ENCODE measurements at regions not wholly inside any gene's neighbourhood (a gene's known extent, or its start where the extent isn't known, plus 50 kb on each side); places are given as distances from the start of the nearest gene placed in this dataset.
A peak's percentile ranks its signal among the peaks of the same experiment; 100 is the strongest.

DNA sequence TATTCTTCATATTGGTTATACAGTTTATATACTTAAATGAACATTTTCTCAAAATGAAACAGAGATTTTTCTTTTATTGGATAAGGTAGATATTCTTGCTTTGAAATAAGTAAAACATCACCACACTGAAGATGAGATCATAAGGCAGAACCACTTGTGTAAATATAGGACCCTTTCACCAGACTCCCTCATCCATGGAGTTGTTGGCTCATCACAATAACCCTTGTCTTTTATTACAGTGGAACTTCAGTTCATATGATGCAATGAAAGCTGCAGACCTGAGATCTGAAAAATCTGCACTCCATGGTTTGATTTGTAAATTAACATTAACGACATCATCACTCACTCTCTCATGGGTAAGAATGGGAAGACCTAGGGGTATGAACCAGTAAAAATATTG lies 51.9 kb upstream of the DBX2 start:
- no peak for DNase-seq
- H3K4me3 Mint-ChIP-seq = no peak overlapping the region
- no peak overlapping the region for H3K27ac Mint-ChIP-seq
- H3K27me3 Mint-ChIP-seq = peaks cover 20 to 29% of the 10 kb centered on the region in 2 donors
- H3K9me3 Mint-ChIP-seq = peaks cover 0 to 2% of the 10 kb centered on the region in 2 donors
- ATAC-seq (replicated peaks) = no peak
- no peaks in the 10 kb centered on the region for H3K4me1 Mint-ChIP-seq (ENCODE audit: low read depth in 2 of 2)
- H3K36me3 Mint-ChIP-seq (ENCODE audit: insufficient read depth) = no peaks in the 10 kb centered on the region

GRCh38 chr12:45105996-45106395 lies 55.1 kb upstream of the DBX2 start:
- peaks cover 17 to 25% of the 10 kb centered on the region in 2 donors for H3K27me3 Mint-ChIP-seq
- ATAC-seq (replicated peaks) (no peak), DNase-seq (no peak)
- no peak overlapping the region for H3K4me3 Mint-ChIP-seq
- no peaks in the 10 kb centered on the region for H3K4me1 Mint-ChIP-seq (ENCODE audit: low read depth in 2 of 2)
- H3K27ac Mint-ChIP-seq = no peak overlapping the region
- H3K36me3 Mint-ChIP-seq (ENCODE audit: insufficient read depth) = no peaks in the 10 kb centered on the region
- peaks cover 0 to 2% of the 10 kb centered on the region in 2 donors for H3K9me3 Mint-ChIP-seq

- H3K4me3 Mint-ChIP-seq = no peak overlapping the region
- ATAC-seq (replicated peaks) (no peak), DNase-seq (no peak)
- no peaks in the 10 kb centered on the region for H3K4me1 Mint-ChIP-seq (ENCODE audit: low read depth in 2 of 2)
- no peak overlapping the region for H3K27ac Mint-ChIP-seq
- H3K36me3 Mint-ChIP-seq (ENCODE audit: insufficient read depth) = no peaks in the 10 kb centered on the region
- peaks cover 13 to 33% of the 10 kb centered on the region in 2 donors for H3K27me3 Mint-ChIP-seq
- peaks cover 0 to 2% of the 10 kb centered on the region in 2 donors for H3K9me3 Mint-ChIP-seq
Observed at GRCh38 chr12:45112306-45112705, 61.4 kb upstream of the DBX2 start.

GRCh38 chr12:45121224-45121623 lies 70.3 kb upstream of the DBX2 start:
- H3K4me3 Mint-ChIP-seq = no peak overlapping the region
- H3K36me3 Mint-ChIP-seq (ENCODE audit: insufficient read depth) = no peaks in the 10 kb centered on the region
- DNase-seq = no peak
- H3K4me1 Mint-ChIP-seq (ENCODE audit: low read depth in 2 of 2) = no peaks in the 10 kb centered on the region
- no peaks in the 10 kb centered on the region for H3K9me3 Mint-ChIP-seq
- no peak overlapping the region for H3K27ac Mint-ChIP-seq
- peaks cover 0 to 18% of the 10 kb centered on the region in 2 donors for H3K27me3 Mint-ChIP-seq
- no peak for ATAC-seq (replicated peaks)

GRCh38 chr12:45122768-45123380 lies 72.0 kb upstream of the DBX2 start:
- H3K27me3 Mint-ChIP-seq = peaks cover 0 to 30% of the 10 kb centered on the region in 2 donors
- no peak overlapping the region for H3K27ac Mint-ChIP-seq
- no peak for DNase-seq
- ATAC-seq (replicated peaks) = no peak
- H3K4me1 Mint-ChIP-seq (ENCODE audit: low read depth in 2 of 2) = no peaks in the 10 kb centered on the region
- H3K4me3 Mint-ChIP-seq = no peak overlapping the region
- no peaks in the 10 kb centered on the region for H3K9me3 Mint-ChIP-seq
- no peaks in the 10 kb centered on the region for H3K36me3 Mint-ChIP-seq (ENCODE audit: insufficient read depth)

- ATAC-seq (replicated peaks) = no peak
- Mint-ChIP-seq H3K36me3 (ENCODE audit: insufficient read depth) (no peaks in the 10 kb centered on the region), H3K4me1 (ENCODE audit: low read depth in 2 of 2) (no peaks in the 10 kb centered on the region), H3K27ac (no peak overlapping the region), H3K27me3 (peaks cover 0 to 29% of the 10 kb centered on the region in 2 donors), H3K9me3 (no peaks in the 10 kb centered on the region), H3K4me3 (no peak overlapping the region)
- no peak for DNase-seq
Observed at GRCh38 chr12:45124485-45125155, 73.7 kb upstream of the DBX2 start.

DNA sequence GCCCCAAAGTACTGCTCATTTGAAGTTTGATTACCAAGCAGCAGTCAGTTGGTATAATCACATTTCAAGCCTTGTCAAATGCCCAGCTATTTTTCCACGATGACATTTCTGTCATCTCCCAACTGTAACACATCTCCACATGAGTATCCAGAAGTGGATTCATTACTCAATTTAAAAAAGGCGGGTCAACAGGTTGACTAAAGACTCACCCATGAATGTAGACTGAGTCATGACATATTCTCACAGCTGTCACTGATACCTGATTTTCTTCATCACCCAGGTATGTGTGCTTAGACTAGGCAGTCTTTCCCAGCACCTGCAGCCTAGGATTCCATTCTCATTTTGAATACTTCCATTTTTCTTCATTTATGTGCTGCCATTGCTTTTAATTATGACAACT lies 75.1 kb upstream of the DBX2 start:
- Mint-ChIP-seq H3K4me3 (no peak overlapping the region), H3K27ac (no peak overlapping the region), H3K4me1 (ENCODE audit: low read depth in 2 of 2) (no peaks in the 10 kb centered on the region), H3K36me3 (ENCODE audit: insufficient read depth) (no peaks in the 10 kb centered on the region), H3K9me3 (no peaks in the 10 kb centered on the region), H3K27me3 (peaks cover 0 to 27% of the 10 kb centered on the region in 2 donors)
- no peak for ATAC-seq (replicated peaks)
- no peak for DNase-seq

DNA sequence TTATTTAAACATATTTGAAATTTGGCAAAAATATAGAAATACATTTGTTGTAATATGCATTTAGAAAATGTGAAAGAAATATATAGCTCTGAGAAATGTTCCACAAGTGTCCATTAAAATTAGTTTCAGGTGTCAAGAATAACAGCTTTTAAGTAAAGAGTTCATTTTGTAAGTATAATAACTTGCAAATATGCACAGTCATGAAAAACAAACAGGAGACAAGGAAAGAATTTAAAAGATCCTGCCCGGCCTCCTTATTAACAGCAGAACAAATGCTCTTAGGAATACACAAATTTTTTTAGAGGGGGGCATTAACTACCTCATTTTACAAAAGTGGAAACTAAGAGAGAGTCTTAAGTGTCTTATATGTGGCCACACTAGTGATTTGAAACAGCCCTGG lies 77.7 kb upstream of the DBX2 start:
- DNase-seq = no peak
- H3K27me3 Mint-ChIP-seq = peaks cover 24 to 42% of the 10 kb centered on the region in 2 donors
- no peak for ATAC-seq (replicated peaks)
- H3K4me3 Mint-ChIP-seq = no peak overlapping the region
- no peaks in the 10 kb centered on the region for H3K36me3 Mint-ChIP-seq (ENCODE audit: insufficient read depth)
- no peak overlapping the region for H3K27ac Mint-ChIP-seq
- no peaks in the 10 kb centered on the region for H3K4me1 Mint-ChIP-seq (ENCODE audit: low read depth in 2 of 2)
- H3K9me3 Mint-ChIP-seq = no peaks in the 10 kb centered on the region

DNA sequence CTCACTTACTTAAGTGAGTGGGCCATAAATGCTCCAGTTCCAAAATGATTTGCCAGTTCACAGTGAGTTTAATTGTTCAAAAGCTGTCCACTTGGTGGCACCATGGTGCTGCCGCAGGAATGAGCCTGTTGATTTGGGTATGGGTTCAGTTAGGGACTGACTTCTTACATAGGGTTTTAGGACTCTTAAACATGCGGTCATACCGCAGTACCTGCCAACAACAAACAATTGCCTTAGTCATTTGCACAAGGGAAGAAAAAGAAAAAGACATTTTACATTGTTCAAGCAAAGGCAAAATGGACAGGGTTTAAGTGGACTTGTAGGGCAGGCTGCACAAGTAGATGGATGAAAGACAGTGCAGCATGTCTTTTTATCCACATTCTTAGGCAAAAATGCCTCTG lies 80.0 kb upstream of the DBX2 start:
- H3K4me1 Mint-ChIP-seq (ENCODE audit: low read depth in 2 of 2) = no peaks in the 10 kb centered on the region
- no peak overlapping the region for H3K4me3 Mint-ChIP-seq
- H3K27ac Mint-ChIP-seq = no peak overlapping the region
- H3K9me3 Mint-ChIP-seq = no peaks in the 10 kb centered on the region
- peak; percentile 26 for ATAC-seq (replicated peaks)
- peak in 2 of 3 experiments; percentile 2 to 12 for DNase-seq
- no peaks in the 10 kb centered on the region for H3K36me3 Mint-ChIP-seq (ENCODE audit: insufficient read depth)
- peaks cover 46 to 51% of the 10 kb centered on the region in 2 donors for H3K27me3 Mint-ChIP-seq

GRCh38 chr12:45131506-45131905 lies 80.6 kb upstream of the DBX2 start:
- Mint-ChIP-seq H3K4me1 (ENCODE audit: low read depth in 2 of 2) (no peaks in the 10 kb centered on the region), H3K9me3 (no peaks in the 10 kb centered on the region), H3K36me3 (ENCODE audit: insufficient read depth) (no peaks in the 10 kb centered on the region), H3K4me3 (no peak overlapping the region), H3K27ac (no peak overlapping the region), H3K27me3 (peaks cover 52 to 54% of the 10 kb centered on the region in 2 donors)
- no peak for DNase-seq
- no peak for ATAC-seq (replicated peaks)

DNA sequence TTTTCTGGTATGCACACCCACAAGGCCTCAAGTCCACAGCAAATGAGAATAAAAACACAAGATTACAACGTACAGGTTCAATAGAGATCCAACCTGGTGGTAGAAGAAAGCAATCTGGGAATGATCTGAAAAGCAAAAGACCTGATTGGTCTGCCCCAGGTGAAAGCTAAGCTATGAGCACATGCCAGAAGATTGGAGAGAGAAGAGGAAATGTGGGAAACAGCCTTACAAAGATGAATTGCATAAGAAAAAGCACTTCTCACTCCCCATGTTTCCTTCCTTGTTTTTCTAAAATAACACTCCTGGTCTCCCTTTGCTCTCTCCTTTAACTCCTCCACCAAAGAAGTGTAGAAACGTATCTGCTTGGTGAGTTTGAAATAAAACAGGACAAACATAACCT lies 77.3 kb upstream of the ANO6 start:
- Mint-ChIP-seq H3K9me3 (no peaks in the 10 kb centered on the region), H3K27ac (no peak overlapping the region), H3K36me3 (ENCODE audit: insufficient read depth) (no peaks in the 10 kb centered on the region), H3K27me3 (peaks cover 22 to 28% of the 10 kb centered on the region in 2 donors), H3K4me3 (no peak overlapping the region), H3K4me1 (ENCODE audit: low read depth in 2 of 2) (no peaks in the 10 kb centered on the region)
- ATAC-seq (replicated peaks) (no peak), DNase-seq (no peak)

GRCh38 chr12:45148006-45148405 lies 67.9 kb upstream of the ANO6 start:
- ATAC-seq (replicated peaks) = no peak
- no peak for DNase-seq
- H3K4me1 Mint-ChIP-seq (ENCODE audit: low read depth in 2 of 2) = no peaks in the 10 kb centered on the region
- peaks cover 6 to 16% of the 10 kb centered on the region in 2 donors for H3K9me3 Mint-ChIP-seq
- H3K4me3 Mint-ChIP-seq = no peak overlapping the region
- peaks cover 42 to 44% of the 10 kb centered on the region in 2 donors for H3K27me3 Mint-ChIP-seq
- H3K27ac Mint-ChIP-seq = no peak overlapping the region
- no peaks in the 10 kb centered on the region for H3K36me3 Mint-ChIP-seq (ENCODE audit: insufficient read depth)

- H3K27me3 Mint-ChIP-seq = peaks cover 42 to 44% of the 10 kb centered on the region in 2 donors
- peaks cover 6 to 16% of the 10 kb centered on the region in 2 donors for H3K9me3 Mint-ChIP-seq
- DNase-seq (no peak), ATAC-seq (replicated peaks) (no peak)
- H3K36me3 Mint-ChIP-seq (ENCODE audit: insufficient read depth) = no peaks in the 10 kb centered on the region
- H3K4me3 Mint-ChIP-seq = no peak overlapping the region
- no peak overlapping the region for H3K27ac Mint-ChIP-seq
- no peaks in the 10 kb centered on the region for H3K4me1 Mint-ChIP-seq (ENCODE audit: low read depth in 2 of 2)
Observed at GRCh38 chr12:45148619-45149018, 67.3 kb upstream of the ANO6 start.

DNA sequence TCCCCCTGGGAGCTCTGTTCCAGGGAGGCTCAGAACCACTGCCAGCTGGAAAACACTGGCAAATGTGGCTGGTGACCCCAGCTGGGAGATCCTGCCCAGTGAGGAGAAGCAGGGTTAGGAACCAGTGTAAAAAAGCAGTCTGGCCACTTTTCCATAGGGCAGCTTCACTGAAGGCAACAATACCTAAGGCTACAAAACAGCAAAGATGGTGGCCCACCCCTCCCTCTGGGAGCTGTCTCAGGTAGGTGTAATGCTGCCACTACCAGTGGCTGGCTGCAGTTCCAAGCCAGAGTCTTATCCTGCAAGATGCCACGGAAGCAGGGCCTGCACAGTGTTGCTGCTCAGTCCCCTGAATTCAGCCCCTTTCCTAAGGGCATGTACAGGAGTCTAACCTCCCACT lies 50.6 kb upstream of the ANO6 start:
- no peaks in the 10 kb centered on the region for H3K36me3 Mint-ChIP-seq (ENCODE audit: insufficient read depth)
- H3K27me3 Mint-ChIP-seq = peaks cover 43 to 46% of the 10 kb centered on the region in 2 donors
- no peaks in the 10 kb centered on the region for H3K4me1 Mint-ChIP-seq (ENCODE audit: low read depth in 2 of 2)
- peaks cover 9 to 20% of the 10 kb centered on the region in 2 donors for H3K9me3 Mint-ChIP-seq
- no peak for ATAC-seq (replicated peaks)
- no peak for DNase-seq
- H3K4me3 Mint-ChIP-seq = no peak overlapping the region
- no peak overlapping the region for H3K27ac Mint-ChIP-seq
